GM23338 (cell line): ENCODE measurements at regions not wholly inside any gene's neighbourhood (a gene's known extent, or its start where the extent isn't known, plus 50 kb on each side); places are given as distances from the start of the nearest gene placed in this dataset.

Source experiments
- CREB1 ChIP-seq: fragments of 250-450 bp; sonication (Bioruptor Pico); IDR thresholded peaks from 2 replicates; pipeline ENCODE4 v1.5.0; 2020; ENCODE audit warnings: low read depth, mild to moderate bottlenecking, moderate library complexity
- ETS1 ChIP-seq: IDR thresholded peaks from 2 replicates; pipeline ENCODE4 v1.6.1; 2016; ENCODE audit warnings: antibody characterized with exemption
- EZH2 ChIP-seq: fragments of 200-600 bp; sonication (generic); IDR thresholded peaks from one replicate; pipeline ENCODE4 v1.8.0; 2017; ENCODE audit warnings: antibody characterized with exemption, mild to moderate bottlenecking, low read depth; ENCODE audit not compliant: unreplicated experiment
- EZH2phosphoT487 ChIP-seq: fragments of 200-600 bp; sonication (generic); IDR thresholded peaks from one replicate; pipeline ENCODE4 v1.8.1; 2018; ENCODE audit warnings: antibody characterized with exemption; ENCODE audit not compliant: unreplicated experiment
- JUNB ChIP-seq: IDR thresholded peaks from one replicate; pipeline ENCODE4 v1.6.1; 2016; ENCODE audit warnings: antibody characterized with exemption; ENCODE audit not compliant: unreplicated experiment
- NANOG ChIP-seq: IDR thresholded peaks from 2 replicates; pipeline ENCODE4 v1.6.1; 2016; ENCODE audit warnings: antibody characterized with exemption, borderline replicate concordance
- POLR2AphosphoS5 ChIP-seq: IDR thresholded peaks from 2 replicates; pipeline ENCODE4 v1.6.1; 2016; ENCODE audit warnings: antibody characterized with exemption, low read depth
- REST ChIP-seq: IDR thresholded peaks from one replicate; pipeline ENCODE4 v1.6.1; 2018; ENCODE audit warnings: antibody characterized with exemption; ENCODE audit not compliant: unreplicated experiment
- STAT1 ChIP-seq: IDR thresholded peaks from one replicate; pipeline ENCODE4 v1.6.1; 2016; ENCODE audit warnings: antibody characterized with exemption; ENCODE audit not compliant: unreplicated experiment
- ZNF114 ChIP-seq: fragments of 250-450 bp; sonication (Bioruptor Pico); IDR thresholded peaks from 2 replicates; pipeline ENCODE4 v1.5.0; 2020; ENCODE audit warnings: mild to moderate bottlenecking, moderate library complexity
- TF ChIP-seq, protein P1 (sequence below), 2 experiments: fragments of 200-600 bp in 1 of 2; sonication (generic) in 1 of 2; conservative IDR thresholded peaks; 2 replicates each; pipeline versions ENCODE4 v1.5.1 to v1.6.1; 2016 to 2017; ENCODE audit warnings: antibody characterized with exemption in 2 of 2, low read depth in 2 of 2, mild to moderate bottlenecking in 2 of 2, moderate library complexity in 1 of 2
- TF ChIP-seq, protein P2 (sequence below): fragments of 250-450 bp; sonication (Bioruptor Pico); IDR thresholded peaks from 2 replicates; pipeline ENCODE4 v1.5.0; 2020; ENCODE audit warnings: mild to moderate bottlenecking, moderate library complexity

GRCh38 chr11:112504056-112504455 is 243.4 kb upstream of the PLET1 start:
- TF ChIP-seq, protein P1, sequence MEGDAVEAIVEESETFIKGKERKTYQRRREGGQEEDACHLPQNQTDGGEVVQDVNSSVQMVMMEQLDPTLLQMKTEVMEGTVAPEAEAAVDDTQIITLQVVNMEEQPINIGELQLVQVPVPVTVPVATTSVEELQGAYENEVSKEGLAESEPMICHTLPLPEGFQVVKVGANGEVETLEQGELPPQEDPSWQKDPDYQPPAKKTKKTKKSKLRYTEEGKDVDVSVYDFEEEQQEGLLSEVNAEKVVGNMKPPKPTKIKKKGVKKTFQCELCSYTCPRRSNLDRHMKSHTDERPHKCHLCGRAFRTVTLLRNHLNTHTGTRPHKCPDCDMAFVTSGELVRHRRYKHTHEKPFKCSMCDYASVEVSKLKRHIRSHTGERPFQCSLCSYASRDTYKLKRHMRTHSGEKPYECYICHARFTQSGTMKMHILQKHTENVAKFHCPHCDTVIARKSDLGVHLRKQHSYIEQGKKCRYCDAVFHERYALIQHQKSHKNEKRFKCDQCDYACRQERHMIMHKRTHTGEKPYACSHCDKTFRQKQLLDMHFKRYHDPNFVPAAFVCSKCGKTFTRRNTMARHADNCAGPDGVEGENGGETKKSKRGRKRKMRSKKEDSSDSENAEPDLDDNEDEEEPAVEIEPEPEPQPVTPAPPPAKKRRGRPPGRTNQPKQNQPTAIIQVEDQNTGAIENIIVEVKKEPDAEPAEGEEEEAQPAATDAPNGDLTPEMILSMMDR (conservative IDR thresholded peaks at IDR 0.05; ENCODE audit: low read depth in 2 of 2) = no peak
- TF ChIP-seq EZH2 (no peak), CREB1 (CRISPR knock-in tag) (no peak), EZH2phosphoT487 (no peak), POLR2AphosphoS5 (no peak), REST (no peak), ZNF114 (CRISPR knock-in tag) (no peak), JUNB (no peak), NANOG (no peak), STAT1 (no peak), ETS1 (no peak)
- TF ChIP-seq, protein P2, sequence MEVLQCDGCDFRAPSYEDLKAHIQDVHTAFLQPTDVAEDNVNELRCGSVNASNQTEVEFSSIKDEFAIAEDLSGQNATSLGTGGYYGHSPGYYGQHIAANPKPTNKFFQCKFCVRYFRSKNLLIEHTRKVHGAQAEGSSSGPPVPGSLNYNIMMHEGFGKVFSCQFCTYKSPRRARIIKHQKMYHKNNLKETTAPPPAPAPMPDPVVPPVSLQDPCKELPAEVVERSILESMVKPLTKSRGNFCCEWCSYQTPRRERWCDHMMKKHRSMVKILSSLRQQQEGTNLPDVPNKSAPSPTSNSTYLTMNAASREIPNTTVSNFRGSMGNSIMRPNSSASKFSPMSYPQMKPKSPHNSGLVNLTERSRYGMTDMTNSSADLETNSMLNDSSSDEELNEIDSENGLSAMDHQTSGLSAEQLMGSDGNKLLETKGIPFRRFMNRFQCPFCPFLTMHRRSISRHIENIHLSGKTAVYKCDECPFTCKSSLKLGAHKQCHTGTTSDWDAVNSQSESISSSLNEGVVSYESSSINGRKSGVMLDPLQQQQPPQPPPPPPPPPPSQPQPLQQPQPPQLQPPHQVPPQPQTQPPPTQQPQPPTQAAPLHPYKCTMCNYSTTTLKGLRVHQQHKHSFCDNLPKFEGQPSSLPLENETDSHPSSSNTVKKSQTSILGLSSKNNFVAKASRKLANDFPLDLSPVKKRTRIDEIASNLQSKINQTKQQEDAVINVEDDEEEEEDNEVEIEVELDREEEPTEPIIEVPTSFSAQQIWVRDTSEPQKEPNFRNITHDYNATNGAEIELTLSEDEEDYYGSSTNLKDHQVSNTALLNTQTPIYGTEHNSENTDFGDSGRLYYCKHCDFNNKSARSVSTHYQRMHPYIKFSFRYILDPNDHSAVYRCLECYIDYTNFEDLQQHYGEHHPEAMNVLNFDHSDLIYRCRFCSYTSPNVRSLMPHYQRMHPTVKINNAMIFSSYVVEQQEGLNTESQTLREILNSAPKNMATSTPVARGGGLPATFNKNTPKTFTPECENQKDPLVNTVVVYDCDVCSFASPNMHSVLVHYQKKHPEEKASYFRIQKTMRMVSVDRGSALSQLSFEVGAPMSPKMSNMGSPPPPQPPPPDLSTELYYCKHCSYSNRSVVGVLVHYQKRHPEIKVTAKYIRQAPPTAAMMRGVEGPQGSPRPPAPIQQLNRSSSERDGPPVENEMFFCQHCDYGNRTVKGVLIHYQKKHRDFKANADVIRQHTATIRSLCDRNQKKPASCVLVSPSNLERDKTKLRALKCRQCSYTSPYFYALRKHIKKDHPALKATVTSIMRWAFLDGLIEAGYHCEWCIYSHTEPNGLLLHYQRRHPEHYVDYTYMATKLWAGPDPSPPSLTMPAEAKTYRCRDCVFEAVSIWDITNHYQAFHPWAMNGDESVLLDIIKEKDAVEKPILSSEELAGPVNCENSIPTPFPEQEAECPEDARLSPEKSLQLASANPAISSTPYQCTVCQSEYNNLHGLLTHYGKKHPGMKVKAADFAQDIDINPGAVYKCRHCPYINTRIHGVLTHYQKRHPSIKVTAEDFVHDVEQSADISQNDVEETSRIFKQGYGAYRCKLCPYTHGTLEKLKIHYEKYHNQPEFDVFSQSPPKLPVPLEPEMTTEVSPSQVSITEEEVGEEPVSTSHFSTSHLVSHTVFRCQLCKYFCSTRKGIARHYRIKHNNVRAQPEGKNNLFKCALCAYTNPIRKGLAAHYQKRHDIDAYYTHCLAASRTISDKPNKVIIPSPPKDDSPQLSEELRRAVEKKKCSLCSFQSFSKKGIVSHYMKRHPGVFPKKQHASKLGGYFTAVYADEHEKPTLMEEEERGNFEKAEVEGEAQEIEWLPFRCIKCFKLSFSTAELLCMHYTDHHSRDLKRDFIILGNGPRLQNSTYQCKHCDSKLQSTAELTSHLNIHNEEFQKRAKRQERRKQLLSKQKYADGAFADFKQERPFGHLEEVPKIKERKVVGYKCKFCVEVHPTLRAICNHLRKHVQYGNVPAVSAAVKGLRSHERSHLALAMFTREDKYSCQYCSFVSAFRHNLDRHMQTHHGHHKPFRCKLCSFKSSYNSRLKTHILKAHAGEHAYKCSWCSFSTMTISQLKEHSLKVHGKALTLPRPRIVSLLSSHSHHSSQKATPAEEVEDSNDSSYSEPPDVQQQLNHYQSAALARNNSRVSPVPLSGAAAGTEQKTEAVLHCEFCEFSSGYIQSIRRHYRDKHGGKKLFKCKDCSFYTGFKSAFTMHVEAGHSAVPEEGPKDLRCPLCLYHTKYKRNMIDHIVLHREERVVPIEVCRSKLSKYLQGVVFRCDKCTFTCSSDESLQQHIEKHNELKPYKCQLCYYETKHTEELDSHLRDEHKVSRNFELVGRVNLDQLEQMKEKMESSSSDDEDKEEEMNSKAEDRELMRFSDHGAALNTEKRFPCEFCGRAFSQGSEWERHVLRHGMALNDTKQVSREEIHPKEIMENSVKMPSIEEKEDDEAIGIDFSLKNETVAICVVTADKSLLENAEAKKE = no peak
